CD14-positive monocyte (primary cell): ENCODE measurements at regions not wholly inside any gene's neighbourhood (a gene's known extent, or its start where the extent isn't known, plus 50 kb on each side); places are given as distances from the start of the nearest gene placed in this dataset.

Experiments used
- DNase-seq, 3 donors: peaks; one replicate each; pipeline ENCODE4 v3.0.0-alpha.2; 2011 to 2022
- H2AFZ ChIP-seq: 2 replicates; pipeline ENCODE4 v1.6.0; 2012; ENCODE audit warnings: mild to moderate bottlenecking, low read depth, low read length, inconsistent platforms; ENCODE audit not compliant: insufficient read depth, poor library complexity, severe bottlenecking
- H3K27ac ChIP-seq, 2 donors: 1 replicate in 1 of 2; 2 replicates in 1 of 2; pipeline ENCODE4 v1.5.1; 2012 to 2013; ENCODE audit warnings: low read length in 2 of 2, control low read depth in 1 of 2, inconsistent platforms in 1 of 2, low read depth in 1 of 2, mild to moderate bottlenecking in 1 of 2
- H3K27me3 ChIP-seq, 2 donors: one replicate each; pipeline versions ENCODE4 v1.6.0 to v1.6.1; 2011 to 2013; ENCODE audit warnings: low read length in 2 of 2; ENCODE audit not compliant: control insufficient read depth in 2 of 2, insufficient read depth in 2 of 2
- H3K36me3 ChIP-seq, 2 donors: replicated peaks in 1 of 2; 1 replicate in 1 of 2; 2 replicates in 1 of 2; pipeline versions ENCODE4 v1.5.1 to v1.6.1; 2012 to 2013; ENCODE audit warnings: low read length in 2 of 2, control low read depth in 1 of 2, inconsistent platforms in 1 of 2, mild to moderate bottlenecking in 1 of 2; ENCODE audit not compliant: insufficient read depth in 2 of 2, control insufficient read depth in 1 of 2
- H3K4me1 ChIP-seq, 2 donors: 1 replicate in 1 of 2; 2 replicates in 1 of 2; pipeline versions ENCODE4 v1.5.1 to v1.6.1; 2012 to 2013; ENCODE audit warnings: low read length in 2 of 2, control low read depth in 1 of 2, inconsistent platforms in 1 of 2, mild to moderate bottlenecking in 1 of 2, moderate library complexity in 1 of 2; ENCODE audit not compliant: insufficient read depth in 2 of 2, control insufficient read depth in 1 of 2
- H3K4me2 ChIP-seq: replicated peaks from 2 replicates; pipeline ENCODE3; 2012; ENCODE audit warnings: low read length, moderate library complexity, mild to moderate bottlenecking; ENCODE audit not compliant: poor library complexity, severe bottlenecking; ENCODE audit errors: extremely low read depth
- H3K4me3 ChIP-seq, 3 experiments: fragments of 200-600 bp in 1 of 3; sonication (generic) in 1 of 3; replicated peaks in 1 of 3; 1 replicate in 2 of 3; 2 replicates in 1 of 3; pipeline ENCODE4 v1.5.1; 2011 to 2013; ENCODE audit warnings: low read length in 3 of 3, mild to moderate bottlenecking in 3 of 3, control low read depth in 2 of 3, low read depth in 2 of 3, inconsistent platforms in 1 of 3, moderate library complexity in 1 of 3
- H3K79me2 ChIP-seq: 2 replicates; pipeline ENCODE4 v1.6.0; 2012; ENCODE audit warnings: mild to moderate bottlenecking, control low read depth, inconsistent platforms, low read length, moderate library complexity; ENCODE audit not compliant: insufficient read depth
- H3K9ac ChIP-seq: 2 replicates; pipeline ENCODE4 v1.6.0; 2017; ENCODE audit warnings: low read length, mild to moderate bottlenecking; ENCODE audit not compliant: insufficient read depth, poor library complexity, severe bottlenecking
- H3K9me3 ChIP-seq, 2 donors: replicated peaks in 1 of 2; 1 replicate in 1 of 2; 2 replicates in 1 of 2; pipeline versions ENCODE4 v1.5.1 to v1.6.1; 2012 to 2013; ENCODE audit warnings: low read length in 2 of 2, control low read depth in 1 of 2; ENCODE audit not compliant: control insufficient read depth in 1 of 2, insufficient read depth in 1 of 2
- H4K20me1 ChIP-seq: 2 replicates; pipeline ENCODE4 v1.6.0; 2012; ENCODE audit warnings: mild to moderate bottlenecking, low read length, control low read depth, moderate library complexity; ENCODE audit not compliant: insufficient read depth
- H3K27ac Mint-ChIP-seq, 7 donors: one replicate each; pipeline ENCODE4 v1.8.0; 2020; ENCODE audit warnings: mild to moderate bottlenecking in 7 of 7, mixed read lengths in 7 of 7, moderate library complexity in 6 of 7, inconsistent platforms in 2 of 7
- H3K27me3 Mint-ChIP-seq, 3 donors: one replicate each; pipeline ENCODE4 v1.8.0; 2021 to 2022; ENCODE audit warnings: low read depth in 3 of 3, mild to moderate bottlenecking in 3 of 3, mixed read lengths in 3 of 3, moderate library complexity in 3 of 3, inconsistent platforms in 1 of 3
- H3K36me3 Mint-ChIP-seq, 2 donors: one replicate each; pipeline ENCODE4 v1.8.0; 2020; ENCODE audit warnings: mixed read lengths in 2 of 2, inconsistent platforms in 1 of 2, mild to moderate bottlenecking in 1 of 2
- H3K4me1 Mint-ChIP-seq: one replicate; pipeline ENCODE4 v1.8.0; 2020; ENCODE audit warnings: mild to moderate bottlenecking, mixed read lengths
- H3K4me3 Mint-ChIP-seq, 2 donors: one replicate each; pipeline ENCODE4 v1.8.0; 2020; ENCODE audit warnings: mild to moderate bottlenecking in 2 of 2, mixed read lengths in 2 of 2, moderate library complexity in 1 of 2
- H3K9me3 Mint-ChIP-seq, 7 donors: one replicate each; pipeline ENCODE4 v1.8.0; 2020 to 2022; ENCODE audit warnings: mixed read lengths in 7 of 7, mild to moderate bottlenecking in 6 of 7, moderate library complexity in 6 of 7, inconsistent platforms in 2 of 7
- WGBS: methylation state at CpG from one replicate; pipeline ENCODE4 v1.1.5; 2013; ENCODE audit warnings: missing lambda C conversion rate; ENCODE audit not compliant: insufficient coverage; 5-methylcytosine and 5-hydroxymethylcytosine counted together
- intact Hi-C, 2 donors: fragments of 100-400 bp; cut with micrococcal nuclease; formaldehyde crosslinking; loops; one replicate each; pipeline versions ENCODE4 v1.15.0 to v1.15.1; 2023
- TF ChIP-seq, protein P1 (sequence below): fragments of 200-600 bp; IDR thresholded peaks from one replicate; pipeline ENCODE4 v1.8.0; 2022; ENCODE audit warnings: antibody characterized with exemption, mild to moderate bottlenecking

DNA sequence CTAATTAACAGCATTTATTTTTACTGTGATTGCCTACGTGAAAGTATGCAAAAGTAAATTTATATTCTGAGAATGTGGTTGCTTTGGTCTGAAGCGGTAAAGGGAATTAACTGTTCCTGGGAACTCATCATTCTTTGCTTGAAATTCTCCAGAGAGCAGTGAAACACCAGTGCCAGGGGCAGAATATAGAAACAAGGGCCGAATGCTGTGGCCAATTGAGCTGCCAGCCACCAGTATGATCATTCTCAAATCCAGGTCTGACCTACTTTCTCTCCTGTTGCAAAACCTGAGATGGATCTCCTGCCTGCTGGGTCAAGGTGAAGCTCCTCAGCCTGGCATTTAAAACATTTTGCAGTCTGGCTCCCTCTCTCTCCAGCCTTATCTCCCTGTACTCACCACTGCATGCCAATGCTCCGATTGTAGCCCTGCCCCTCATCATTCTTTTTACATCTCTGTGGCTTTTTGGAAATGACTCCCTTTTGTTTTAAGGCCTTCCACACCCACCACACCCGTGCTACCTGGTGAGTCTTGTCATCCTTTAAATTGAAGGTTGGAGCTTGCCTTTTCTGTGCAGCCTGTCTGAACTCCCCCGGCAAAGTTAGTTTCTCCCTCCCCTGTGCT, 94.5 kb upstream of the TMEM178A start:
- no peaks in the 10 kb centered on the region for H3K36me3 Mint-ChIP-seq
- TF ChIP-seq, protein P1, sequence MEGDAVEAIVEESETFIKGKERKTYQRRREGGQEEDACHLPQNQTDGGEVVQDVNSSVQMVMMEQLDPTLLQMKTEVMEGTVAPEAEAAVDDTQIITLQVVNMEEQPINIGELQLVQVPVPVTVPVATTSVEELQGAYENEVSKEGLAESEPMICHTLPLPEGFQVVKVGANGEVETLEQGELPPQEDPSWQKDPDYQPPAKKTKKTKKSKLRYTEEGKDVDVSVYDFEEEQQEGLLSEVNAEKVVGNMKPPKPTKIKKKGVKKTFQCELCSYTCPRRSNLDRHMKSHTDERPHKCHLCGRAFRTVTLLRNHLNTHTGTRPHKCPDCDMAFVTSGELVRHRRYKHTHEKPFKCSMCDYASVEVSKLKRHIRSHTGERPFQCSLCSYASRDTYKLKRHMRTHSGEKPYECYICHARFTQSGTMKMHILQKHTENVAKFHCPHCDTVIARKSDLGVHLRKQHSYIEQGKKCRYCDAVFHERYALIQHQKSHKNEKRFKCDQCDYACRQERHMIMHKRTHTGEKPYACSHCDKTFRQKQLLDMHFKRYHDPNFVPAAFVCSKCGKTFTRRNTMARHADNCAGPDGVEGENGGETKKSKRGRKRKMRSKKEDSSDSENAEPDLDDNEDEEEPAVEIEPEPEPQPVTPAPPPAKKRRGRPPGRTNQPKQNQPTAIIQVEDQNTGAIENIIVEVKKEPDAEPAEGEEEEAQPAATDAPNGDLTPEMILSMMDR: no peak
- Histone ChIP-seq H3K9me3 (no peaks in the 10 kb centered on the region), H3K4me1 (no peaks in the 10 kb centered on the region), H3K4me3 (no peak overlapping the region), H3K4me2 (no peak overlapping the region), H4K20me1 (no peaks in the 10 kb centered on the region), H3K79me2 (no peaks in the 10 kb centered on the region), H2AFZ (no peak overlapping the region), H3K9ac (no peak overlapping the region), H3K27ac (no peak overlapping the region), H3K27me3 (no peaks in the 10 kb centered on the region), H3K36me3 (no peaks in the 10 kb centered on the region)
- peaks cover 0 to 2% (median 1%) of the 10 kb centered on the region in 3 donors for H3K27me3 Mint-ChIP-seq
- H3K4me3 Mint-ChIP-seq: no peak overlapping the region
- no peak overlapping the region for H3K27ac Mint-ChIP-seq
- H3K9me3 Mint-ChIP-seq: peaks cover 0 to 7% (median 2%) of the 10 kb centered on the region in 7 donors
- H3K4me1 Mint-ChIP-seq: no peaks in the 10 kb centered on the region
- 97% methylated on average over 3 of the region's 6 CpGs for WGBS
- intact Hi-C loops: no loop called here
- DNase-seq: no peak

DNA sequence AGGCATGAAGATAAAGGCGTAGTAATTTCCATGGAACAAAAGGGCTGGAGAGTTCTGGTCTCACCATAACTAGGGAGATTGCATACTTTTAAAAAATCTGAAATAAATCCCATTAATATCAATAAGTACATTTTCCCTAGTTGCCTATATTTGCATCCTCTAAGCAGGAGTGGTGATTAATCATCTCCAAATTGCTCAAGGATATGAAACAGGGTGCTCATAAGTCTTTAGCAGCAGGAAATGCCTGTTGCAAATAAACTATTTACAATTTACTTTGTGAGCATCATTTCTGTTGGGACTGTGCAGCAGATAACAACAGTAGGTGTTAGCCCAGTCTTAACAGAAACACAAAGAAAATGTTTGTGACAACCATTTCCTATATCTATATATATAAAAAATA, 92.4 kb upstream of the TMEM178A start:
- H3K4me2 ChIP-seq: no peak overlapping the region
- WGBS: no CpG with 5 or more reads among the region's 1 CpG
- H3K4me3 Mint-ChIP-seq: no peak overlapping the region

More for the DNA sequence above, 92.4 kb upstream of the TMEM178A start:
- no peak overlapping the region for H2AFZ ChIP-seq
- no peak overlapping the region for H3K9ac ChIP-seq
- peaks cover 0 to 2% (median 1%) of the 10 kb centered on the region in 3 donors for H3K27me3 Mint-ChIP-seq
- H3K27me3 ChIP-seq: no peaks in the 10 kb centered on the region
- TF ChIP-seq, protein P1: no peak
- no peaks in the 10 kb centered on the region for H3K79me2 ChIP-seq
- H3K9me3 ChIP-seq: no peaks in the 10 kb centered on the region
- H4K20me1 ChIP-seq: no peaks in the 10 kb centered on the region
- H3K4me1 Mint-ChIP-seq: no peaks in the 10 kb centered on the region
- no peaks in the 10 kb centered on the region for H3K36me3 Mint-ChIP-seq
- H3K36me3 ChIP-seq: no peaks in the 10 kb centered on the region
- intact Hi-C loops: no loop called here
- peaks cover 0 to 4% (median 3%) of the 10 kb centered on the region in 7 donors for H3K9me3 Mint-ChIP-seq
- no peak overlapping the region for H3K27ac Mint-ChIP-seq
- H3K27ac ChIP-seq: no peak overlapping the region
- no peak for DNase-seq
- H3K4me1 ChIP-seq: no peaks in the 10 kb centered on the region
- H3K4me3 ChIP-seq: no peak overlapping the region
